ENCODE measurements at regions not wholly inside any gene's neighbourhood (a gene's known extent, or its start where the extent isn't known, plus 50 kb on each side); places are given as distances from the start of the nearest gene placed in this dataset.
"Not testable (repeated sequence)": the region's sequence is repeated elsewhere in the genome, so short reads cannot be mapped to it uniquely, and the experiment has no call there.

DNA sequence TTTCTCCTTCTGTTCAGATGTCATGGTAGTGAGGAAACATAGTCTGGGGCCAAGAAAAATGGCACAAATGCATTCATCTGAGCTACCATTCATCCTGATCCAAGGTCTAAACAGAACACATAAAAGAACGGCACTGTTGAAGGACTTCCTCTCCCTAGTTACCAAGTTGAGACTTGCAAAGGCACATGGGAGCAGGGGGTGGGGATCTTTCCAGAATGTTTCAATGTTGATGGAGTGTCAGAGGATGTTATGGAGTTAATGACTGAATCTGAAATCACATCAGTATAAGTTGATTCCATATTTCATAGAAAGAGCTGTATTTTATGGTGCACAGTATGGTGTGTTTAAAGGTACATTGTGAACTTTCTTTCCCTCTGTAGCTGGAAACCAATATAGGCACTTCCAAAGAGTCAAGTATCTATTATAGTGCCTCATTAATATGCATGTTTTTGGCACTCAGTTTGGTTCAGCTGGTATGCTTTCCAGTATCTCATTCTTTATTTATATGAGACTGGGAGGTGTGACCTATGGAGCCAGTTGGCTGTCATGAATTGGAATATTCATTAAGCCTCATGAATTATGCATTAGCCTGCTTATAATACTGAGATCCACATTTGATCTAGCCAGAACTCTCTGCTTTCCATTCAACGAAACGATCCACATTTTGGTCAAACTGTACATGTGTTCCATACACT lies 603.0 kb downstream of the NR2F1-AS1 start:
- DNase-seq = no peak

DNA sequence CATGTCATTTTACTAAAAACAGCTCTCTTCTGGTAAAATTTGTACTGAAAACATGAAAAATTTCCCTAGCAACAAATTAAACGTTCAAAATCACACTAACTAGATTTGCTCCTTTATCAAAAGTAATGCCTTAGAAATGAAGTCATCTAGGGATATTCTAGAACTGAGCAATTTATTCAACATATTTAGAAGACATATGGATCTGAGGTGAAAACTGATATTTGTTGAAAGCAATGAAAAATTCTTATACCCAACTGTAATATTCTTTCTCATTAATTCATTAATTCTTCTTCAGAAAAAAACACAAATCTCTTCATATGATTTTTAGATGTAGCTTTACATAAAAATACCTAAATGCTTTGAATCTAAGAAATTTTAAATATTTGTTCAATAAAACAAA lies 604.9 kb downstream of the NR2F1-AS1 start:
- no peak for DNase-seq

DNA sequence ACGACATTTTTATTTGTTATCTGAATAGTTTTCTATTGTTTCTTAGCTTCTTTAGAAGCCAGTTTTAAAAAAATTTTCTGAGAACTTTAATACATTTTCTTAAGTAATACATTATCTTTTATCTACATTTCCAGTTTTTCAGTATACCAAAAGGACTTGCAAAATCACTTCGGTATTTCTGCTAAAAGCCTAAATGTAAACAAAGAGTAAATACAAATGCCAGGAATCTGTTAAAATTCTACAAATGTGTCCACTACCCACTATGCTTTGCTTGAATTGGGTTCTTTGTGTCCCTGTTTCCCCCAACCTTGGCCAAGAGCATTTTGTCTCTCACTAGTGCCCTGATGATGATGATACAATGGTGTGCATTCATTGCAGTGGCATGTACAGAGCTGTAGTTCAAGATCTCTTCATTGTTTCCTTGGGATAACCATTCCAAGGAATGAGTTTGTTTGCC lies 611.2 kb downstream of the NR2F1-AS1 start:
- no peak for DNase-seq

DNA sequence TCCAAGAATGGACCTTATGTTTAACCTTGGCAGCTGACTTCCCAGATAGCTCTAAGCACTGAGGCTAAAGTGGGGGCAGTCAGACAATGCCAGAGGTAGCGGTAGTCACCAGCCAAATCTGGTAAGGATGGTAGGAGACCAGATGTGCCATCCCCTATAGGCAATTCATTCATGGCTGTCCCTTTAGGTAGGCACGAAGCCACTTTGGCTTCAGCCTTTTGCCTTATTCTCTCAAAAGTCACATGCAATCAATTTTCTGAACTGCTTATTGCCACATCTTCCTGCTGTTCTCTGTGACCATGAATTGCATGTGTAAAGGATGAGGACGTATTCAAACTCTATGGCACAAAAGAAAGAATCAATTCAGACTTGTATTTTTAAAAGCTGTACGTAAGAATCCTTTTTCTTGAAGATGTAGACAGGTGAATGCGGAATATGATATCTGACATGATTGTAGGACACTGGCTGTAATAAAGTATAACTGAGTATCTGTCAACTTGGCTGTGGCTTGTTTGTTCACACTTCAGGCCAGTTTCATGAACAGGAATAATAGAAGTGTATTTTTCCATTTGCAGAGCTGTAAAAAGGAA lies 611.7 kb downstream of the NR2F1-AS1 start:
- no peak for DNase-seq

DNA sequence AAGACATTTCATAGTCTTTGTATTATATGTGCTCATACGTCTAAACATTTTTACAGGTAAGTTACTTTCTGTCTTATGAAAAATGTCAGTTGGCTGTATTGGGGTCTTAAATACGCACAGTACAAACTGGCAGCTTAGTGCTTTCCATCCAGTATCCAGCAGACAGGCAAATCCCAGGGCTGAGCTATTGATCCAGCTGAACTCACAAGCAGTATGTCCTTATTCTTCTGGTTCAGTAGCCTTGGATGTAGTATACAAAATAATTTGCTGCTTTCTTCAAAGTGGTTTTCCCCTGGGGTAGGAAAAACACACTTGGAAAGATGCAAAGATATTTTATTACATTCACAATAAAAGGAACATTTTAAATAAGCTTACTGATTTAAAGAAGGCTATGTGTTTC lies 617.2 kb downstream of the NR2F1-AS1 start:
- DNase-seq = no peak

DNA sequence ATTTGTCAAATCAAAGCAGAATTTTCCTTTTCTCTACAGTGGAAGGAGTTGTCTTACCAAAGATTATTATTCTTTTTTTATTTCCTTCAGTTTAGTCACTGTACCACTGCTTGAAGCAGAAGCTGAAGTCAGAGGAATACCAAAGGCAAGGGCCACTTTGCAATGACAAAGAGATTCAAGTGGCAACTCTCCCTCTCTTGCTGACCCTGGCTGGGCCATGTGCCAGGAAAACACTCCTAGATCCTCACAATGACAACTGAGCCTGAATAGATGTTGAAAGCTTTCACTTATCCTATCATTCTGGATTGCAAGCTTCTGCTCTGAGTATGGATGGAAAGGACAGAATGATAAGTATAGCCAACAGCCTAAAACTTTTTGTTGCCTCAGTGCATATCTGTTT lies 618.3 kb downstream of the NR2F1-AS1 start:
- DNase-seq = no peak

DNA sequence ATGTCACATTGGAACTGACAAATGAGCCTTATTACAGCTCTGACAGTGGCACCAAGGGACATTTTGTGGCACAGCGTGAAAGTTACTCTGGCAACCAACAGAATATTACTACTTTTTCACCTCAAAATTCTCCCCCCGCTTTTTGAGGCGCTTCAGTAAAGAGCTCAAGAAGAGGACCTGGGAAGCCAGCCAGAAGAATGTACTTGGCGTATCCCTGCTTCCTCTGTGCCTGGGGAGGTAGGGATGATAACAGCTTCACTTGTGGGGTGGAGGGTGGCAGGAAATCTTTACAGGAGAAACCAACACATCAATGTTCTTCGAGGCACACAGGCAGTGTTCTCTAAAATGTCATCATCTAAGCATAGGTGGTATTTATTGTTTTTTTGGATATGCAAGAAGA lies 624.1 kb downstream of the NR2F1-AS1 start:
- DNase-seq = no peak

DNA sequence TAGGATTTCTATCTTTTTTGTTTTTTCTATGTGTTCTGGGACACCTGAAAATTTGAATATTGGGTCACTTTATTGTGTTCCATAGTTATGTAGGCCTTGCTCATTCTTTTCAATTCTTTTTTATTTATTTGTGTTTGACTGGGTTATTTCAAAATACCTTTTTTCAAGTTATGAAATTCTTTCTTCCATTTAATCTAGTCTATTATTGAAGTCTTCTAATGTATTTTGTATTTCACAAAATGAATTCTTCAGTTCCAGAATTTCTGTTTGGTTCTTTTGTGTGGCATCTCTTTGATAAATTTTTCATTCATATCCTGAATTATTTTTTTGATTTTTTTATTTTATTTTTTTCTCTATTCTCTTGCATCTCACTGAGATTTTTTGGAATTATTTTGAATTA lies 628.8 kb downstream of the NR2F1-AS1 start:
- no peak for DNase-seq

DNA sequence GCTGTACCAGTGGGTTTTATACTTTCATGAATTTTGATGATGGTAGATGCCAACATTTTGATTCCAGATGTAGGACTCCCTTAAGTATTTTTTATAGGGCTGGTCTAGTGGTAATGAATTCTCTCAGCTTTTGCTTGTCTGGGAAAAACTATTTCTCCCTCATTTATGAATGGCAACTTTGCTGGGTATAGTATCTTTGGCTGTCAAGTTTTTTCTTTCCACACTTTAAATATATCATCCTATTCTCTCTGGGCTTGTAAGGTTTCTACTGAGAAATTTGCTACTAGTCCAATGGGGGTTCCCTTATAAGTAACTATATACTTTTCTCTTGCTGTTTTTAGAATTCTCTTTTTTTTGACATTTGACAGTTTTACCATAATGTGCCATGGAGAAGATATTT lies 629.3 kb downstream of the NR2F1-AS1 start:
- no peak for DNase-seq

DNA sequence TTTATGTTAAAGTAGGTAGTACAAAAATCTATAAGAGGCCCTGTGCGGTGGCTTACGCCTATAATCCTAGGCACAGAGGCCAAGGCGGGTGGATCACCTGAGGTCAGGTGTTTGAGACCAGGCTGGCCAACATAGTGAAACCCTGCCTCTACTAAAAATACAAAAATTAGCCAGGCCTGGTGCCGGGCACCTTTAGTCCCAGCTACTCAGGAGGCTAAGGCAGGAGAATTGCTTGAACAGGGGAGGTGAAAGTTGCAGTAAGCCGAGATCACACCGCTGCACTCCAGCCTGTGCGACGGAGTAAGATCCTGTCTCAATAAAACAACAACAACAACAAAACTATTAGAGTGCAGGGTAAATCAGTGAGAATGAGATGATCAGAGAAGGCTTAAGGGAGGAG lies 634.5 kb downstream of the NR2F1-AS1 start:
- no peak for DNase-seq

DNA sequence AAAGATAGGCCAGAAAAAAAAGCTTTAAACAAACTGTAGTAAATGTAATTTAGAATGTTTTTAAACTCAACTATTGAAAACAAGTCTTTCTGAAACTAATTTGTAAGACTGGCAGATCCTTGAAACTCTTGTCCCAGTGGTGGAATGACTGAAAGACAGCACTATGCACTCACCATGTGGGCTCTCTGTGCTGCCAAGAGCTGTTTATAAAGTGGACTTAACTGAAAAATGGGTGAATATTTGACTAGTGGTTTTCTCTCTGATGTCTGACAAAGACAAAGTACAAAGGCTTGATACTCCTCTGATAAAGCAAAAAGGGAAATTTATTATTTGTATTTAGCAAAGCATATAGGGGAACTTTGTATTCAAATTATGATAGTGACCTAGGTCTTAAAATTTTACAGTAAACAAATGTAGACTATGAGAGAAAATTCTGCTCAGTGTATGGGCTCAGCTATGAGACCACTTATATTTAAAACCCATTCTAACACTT lies 635.4 kb downstream of the NR2F1-AS1 start:
- no peak for DNase-seq

DNA sequence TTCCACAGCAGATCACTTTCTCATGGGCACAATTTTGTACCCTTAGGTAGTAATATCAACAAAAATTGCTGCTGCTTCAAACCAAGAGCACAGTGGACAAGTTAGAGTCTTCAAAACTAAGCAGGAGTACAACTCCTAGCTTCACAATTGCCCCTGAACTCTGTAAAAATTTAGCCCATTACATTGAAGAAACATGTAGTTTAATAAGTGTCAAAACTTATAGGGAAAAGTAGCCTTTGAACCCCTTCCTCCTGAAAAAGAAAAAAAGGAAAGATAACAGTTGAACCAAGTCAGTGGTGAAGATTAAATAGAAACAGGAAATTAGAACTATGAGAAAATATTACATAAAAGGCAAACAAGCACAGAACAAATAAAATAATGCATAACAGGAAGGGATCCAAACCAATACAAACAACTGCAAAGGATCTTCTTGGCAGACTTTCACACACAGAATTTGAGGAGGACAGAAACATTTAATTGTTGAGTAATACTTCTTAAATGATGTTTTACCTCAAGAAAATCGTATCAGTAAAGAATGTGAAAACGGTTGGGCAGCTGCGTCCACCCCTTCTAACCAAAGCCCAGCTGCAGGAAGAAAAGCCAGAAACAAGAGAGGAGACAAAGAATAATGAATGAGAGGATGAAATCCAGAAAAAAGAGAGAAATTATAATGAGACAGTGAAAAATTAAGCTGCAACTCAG lies 636.0 kb downstream of the NR2F1-AS1 start:
- DNase-seq = no peak

DNA sequence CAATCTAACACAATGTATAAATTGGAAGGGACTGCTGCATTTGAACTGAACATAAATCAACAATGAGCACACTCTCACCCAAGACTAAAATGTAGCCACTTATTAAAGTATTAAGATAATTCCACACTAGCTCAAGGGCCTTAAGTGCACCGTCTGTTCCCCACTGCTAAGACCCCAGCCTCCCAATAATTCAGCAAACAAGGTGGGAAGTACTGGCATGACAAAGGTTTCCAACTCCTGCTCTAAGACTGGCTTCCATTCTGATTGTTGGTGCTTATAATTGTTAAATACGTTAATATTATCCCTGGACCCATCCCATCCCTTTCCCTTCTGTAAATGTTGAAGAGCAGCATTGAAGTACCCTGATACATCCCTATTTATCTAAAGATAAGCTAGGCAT lies 636.7 kb downstream of the NR2F1-AS1 start:
- DNase-seq = no peak

DNA sequence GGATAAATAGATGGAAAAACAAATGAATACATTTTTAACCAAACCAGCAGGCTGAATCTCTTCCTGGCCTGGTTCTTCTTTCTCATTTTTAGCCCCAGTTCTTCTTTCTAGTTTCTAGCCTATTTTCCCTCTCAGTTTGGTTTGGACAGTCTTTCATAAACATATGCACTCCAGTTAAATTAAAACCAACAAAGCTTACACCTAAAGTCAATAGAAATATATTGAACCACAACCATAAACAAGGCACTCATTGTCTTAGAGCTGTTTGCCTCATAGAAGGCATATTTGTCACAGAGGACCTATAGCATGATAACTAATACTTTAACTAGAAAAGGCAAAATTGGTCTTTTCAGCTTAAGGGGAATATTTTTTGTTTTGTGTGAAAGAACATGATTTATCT lies 638.3 kb downstream of the NR2F1-AS1 start:
- DNase-seq = no peak

DNA sequence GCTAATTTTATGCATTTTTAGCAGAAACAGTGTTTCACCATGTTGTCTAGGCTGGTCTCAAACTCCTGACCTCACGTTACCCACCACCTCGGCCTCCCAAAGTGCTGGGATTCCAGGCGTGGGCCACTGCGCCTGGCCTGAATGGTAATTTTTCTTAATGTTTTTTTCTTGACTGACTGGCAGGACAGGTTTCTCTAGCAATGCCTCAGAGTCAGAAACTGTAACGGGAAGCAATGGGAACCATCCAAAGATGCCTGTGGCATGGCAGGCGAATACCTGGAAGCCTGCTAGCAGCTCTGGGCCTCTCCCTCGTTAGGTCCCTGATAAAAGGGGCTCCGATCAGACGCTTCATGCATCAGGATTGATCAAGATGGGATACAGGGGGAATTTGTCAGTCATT lies 639.2 kb downstream of the NR2F1-AS1 start:
- DNase-seq = no peak

DNA sequence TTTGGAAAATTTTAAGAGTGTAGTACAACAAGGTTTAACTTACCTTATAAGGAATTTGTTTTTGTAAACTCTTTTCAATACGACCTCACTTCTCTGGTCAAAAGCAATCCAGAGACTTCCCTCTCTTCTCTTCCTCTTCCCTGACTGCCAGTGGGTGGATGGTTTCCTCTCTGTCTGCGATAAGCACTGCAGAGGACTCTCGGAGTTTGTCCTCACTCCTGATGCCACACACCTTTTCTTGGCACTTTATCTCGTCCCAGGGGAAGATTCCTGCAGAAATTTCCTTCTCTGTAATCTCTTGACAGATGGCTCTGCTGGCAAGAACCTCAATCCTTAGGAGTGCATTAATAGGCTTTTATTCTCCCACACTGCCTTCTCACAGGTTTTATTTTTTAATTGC lies 641.6 kb downstream of the NR2F1-AS1 start:
- DNase-seq = no peak

DNA sequence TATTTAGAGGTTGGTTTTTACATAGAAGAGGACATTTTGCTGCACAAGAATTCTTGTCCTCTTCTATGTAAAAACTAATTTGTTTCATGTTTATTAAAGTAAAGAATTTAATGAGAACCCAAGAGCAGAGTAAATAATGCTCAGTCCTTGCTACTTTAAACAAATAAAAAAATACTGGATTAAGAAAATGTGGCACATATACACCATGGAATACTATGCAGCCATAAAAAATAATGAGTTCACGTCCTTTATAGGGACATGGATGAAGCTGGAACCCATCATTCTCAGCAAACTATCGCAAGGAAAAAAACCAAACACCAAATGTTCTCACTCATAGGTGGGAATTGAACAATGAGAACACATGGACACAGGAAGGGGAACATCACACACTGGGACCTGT lies 643.6 kb downstream of the NR2F1-AS1 start:
- not testable (repeated sequence) for DNase-seq

DNA sequence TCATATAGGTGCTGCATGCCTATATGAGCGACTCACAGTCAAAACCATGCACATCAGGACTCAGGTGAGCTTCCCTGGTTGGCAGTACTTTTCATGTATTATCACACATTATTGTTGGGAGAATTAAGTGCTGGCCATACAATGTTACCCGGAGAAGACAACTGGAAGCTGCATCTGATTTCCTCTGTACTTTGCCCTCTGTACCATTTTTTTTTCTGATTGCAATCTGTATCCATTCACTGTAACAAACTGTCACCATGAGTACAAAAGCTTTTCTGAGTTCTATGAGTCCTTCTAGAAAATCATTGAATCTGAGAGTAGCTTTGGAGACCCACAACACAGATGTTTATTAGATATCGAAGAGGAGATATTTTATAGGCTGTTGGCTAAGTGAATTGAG lies 651.0 kb downstream of the NR2F1-AS1 start:
- no peak for DNase-seq

DNA sequence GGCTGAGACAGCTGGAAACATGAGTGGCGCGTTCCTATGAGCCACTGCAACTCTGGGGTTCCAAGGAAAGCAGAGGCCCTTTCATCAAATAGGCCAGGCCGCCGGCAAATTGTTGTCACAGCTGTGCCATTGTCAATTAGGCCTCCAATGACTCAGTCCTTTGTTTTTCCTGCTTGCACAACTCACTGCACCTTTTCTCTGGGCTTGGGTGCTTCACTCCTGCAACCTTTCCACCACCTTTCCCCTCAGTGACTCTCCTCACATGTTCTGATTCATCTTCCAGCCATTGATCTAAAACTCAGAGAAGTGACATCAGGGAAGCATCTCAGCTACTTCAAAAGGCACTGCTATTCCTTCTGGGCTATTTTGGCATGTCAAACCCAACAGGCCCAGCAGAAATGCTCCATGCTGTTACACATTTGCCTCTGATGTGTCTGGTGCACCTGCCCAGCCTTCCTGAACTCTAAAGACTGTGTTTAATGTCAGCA lies 653.7 kb downstream of the NR2F1-AS1 start:
- no peak for DNase-seq

DNA sequence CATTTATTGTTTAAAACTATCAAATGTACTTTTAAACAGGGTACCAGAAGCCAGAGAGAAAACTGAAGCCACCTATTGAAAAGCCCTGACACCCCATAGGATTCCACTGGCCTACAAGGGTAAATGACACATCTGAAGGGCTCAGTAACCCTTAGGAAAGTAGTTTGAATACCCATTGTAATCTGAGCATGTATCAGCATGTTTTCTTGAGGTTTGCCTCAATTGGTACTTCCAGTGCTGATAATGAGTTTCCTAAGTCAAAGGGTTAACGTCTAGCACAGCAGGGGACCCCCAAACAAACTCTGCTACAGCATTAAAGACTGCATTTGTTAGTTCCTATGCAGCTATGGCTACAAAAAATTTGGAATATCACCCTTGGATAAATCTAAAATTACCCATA lies 657.1 kb downstream of the NR2F1-AS1 start:
- DNase-seq = no peak

DNA sequence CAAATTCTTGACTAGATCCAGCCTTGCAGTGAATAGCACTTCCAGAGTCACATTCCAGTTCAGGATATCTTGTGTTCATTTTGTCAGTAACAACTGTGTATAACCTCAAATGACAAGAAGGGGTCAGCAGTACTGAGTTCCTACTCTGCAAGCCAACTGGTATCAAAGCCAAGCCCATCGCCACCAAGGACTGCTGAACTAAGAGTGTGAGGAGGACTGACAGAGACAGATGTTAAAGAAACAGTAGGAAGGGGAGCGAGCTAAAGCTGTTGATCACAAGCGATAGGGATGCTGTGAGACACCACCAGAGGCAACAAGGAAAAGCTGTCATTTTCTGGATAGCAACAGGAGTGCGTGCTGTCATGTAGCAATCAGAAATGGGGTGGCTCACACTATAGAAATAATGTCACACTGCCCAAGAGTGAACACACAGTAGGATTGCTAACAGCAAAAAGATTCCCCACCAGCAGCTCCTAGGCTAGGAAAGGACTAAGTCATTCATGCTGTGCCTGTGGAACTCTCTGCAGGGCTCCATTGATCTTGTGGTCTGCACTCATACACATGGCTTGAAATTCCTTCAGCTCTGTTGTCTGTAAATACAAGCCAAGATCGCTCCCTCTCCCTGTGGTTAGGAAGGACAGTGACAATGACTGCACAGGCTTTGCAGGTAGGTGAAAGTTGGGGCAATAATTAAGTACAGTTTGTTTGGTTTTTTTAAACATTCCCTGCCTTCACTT lies 658.6 kb downstream of the NR2F1-AS1 start:
- no peak for DNase-seq

DNA sequence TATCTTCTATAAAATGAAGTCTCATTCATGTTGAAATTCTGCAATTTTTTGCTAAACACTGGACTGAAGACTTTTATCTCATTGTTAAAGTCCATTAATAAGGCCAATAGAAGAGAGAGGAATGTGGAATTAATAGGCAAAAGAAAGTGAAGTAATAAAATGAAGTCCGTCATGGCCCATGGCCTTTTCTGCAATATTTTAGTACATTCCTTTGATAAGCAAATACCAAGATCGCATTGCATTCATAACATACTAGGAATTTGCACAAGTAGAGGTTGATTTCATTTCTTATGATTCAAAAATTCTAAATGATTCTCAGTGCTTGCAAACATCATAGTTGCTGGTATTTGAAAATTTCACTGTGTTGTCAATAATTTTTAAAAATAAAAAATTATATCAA lies 664.0 kb downstream of the NR2F1-AS1 start:
- DNase-seq = no peak

DNA sequence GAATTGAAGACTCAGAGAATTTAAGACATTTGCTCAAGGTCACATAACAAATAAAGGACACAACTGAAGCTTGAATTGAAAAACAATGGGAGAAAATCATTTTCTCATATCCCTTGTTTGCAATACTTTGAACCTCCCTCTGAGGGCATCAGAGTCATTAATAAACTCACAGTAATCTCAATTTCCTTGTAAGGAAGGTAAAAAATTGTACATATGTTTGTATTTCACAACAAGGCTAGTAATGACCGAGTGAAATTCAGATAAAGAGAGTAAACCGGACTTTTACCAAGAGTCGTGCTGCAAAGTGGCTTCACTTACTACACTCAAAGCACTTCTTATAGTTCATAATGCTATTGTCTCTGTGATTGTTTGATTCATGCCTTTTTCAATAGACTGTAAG lies 665.0 kb downstream of the NR2F1-AS1 start:
- DNase-seq = no peak

Measured in activated effector memory CD4-positive, alpha-beta T cell treated with anti-CD3 and anti-CD28 coated beads, Interleukin-2, amount 50 U/mL, for 16 hours (primary cell).